Liver (tissue), 7 donors: ENCODE measurements at regions not wholly inside any gene's neighbourhood (a gene's known extent, or its start where the extent isn't known, plus 50 kb on each side); places are given as distances from the start of the nearest gene placed in this dataset.
A peak's percentile ranks its signal among the peaks of the same experiment; 100 is the strongest.

Experiments used
- DNase-seq: peaks from one replicate; pipeline ENCODE4 v3.0.0-alpha.2; 2017; ENCODE audit warnings: low spot score
- H3K27ac ChIP-seq, 2 donors: one replicate each; pipeline ENCODE4 v1.7.0; 2013; ENCODE audit warnings: inconsistent platforms in 2 of 2, low read length in 2 of 2, control low read depth in 1 of 2, low read depth in 1 of 2, mild to moderate bottlenecking in 1 of 2
- H3K27me3 ChIP-seq, 4 donors: one replicate each; pipeline versions ENCODE4 v1.6.1 to v1.7.0; 2013; ENCODE audit warnings: low read length in 3 of 4, inconsistent platforms in 1 of 4, mild to moderate bottlenecking in 1 of 4, moderate library complexity in 1 of 4; ENCODE audit not compliant: control insufficient read depth in 4 of 4, insufficient read depth in 4 of 4
- H3K36me3 ChIP-seq, 4 donors: one replicate each; pipeline versions ENCODE4 v1.6.1 to v1.7.0; 2013; ENCODE audit warnings: low read length in 3 of 4, mild to moderate bottlenecking in 3 of 4, low read depth in 1 of 4, moderate library complexity in 1 of 4; ENCODE audit not compliant: control insufficient read depth in 4 of 4, insufficient read depth in 3 of 4
- H3K4me1 ChIP-seq, 4 donors: one replicate each; pipeline versions ENCODE4 v1.6.1 to v1.7.0; 2013; ENCODE audit warnings: low read length in 3 of 4, mild to moderate bottlenecking in 3 of 4, moderate library complexity in 1 of 4; ENCODE audit not compliant: control insufficient read depth in 4 of 4, insufficient read depth in 4 of 4
- H3K4me3 ChIP-seq, 3 donors: one replicate each; pipeline versions ENCODE4 v1.6.1 to v1.7.0; 2013; ENCODE audit warnings: low read length in 3 of 3, control low read depth in 1 of 3, low read depth in 1 of 3, mild to moderate bottlenecking in 1 of 3
- H3K9ac ChIP-seq, 2 donors: one replicate each; pipeline ENCODE4 v1.7.0; 2013; ENCODE audit warnings: low read length in 2 of 2, mild to moderate bottlenecking in 2 of 2, moderate library complexity in 2 of 2, control low read depth in 1 of 2, low read depth in 1 of 2
- H3K9me3 ChIP-seq, 4 donors: one replicate each; pipeline versions ENCODE4 v1.6.1 to v1.7.0; 2013; ENCODE audit warnings: low read length in 3 of 4; ENCODE audit not compliant: control insufficient read depth in 4 of 4
- FOXA1 ChIP-seq: IDR thresholded peaks from 2 replicates; pipeline ENCODE4 v1.6.1; 2016; ENCODE audit warnings: antibody characterized with exemption
- GABPA ChIP-seq, 2 donors: IDR thresholded peaks in 1 of 2; conservative IDR thresholded peaks in 1 of 2; 2 replicates each; pipeline ENCODE4 v1.6.1; 2016; ENCODE audit warnings: antibody characterized with exemption in 2 of 2, mild to moderate bottlenecking in 1 of 2, moderate library complexity in 1 of 2
- HNF4A ChIP-seq, 2 donors: conservative IDR thresholded peaks; 2 replicates each; pipeline ENCODE4 v1.6.1; 2016; ENCODE audit warnings: antibody characterized with exemption in 2 of 2, mild to moderate bottlenecking in 2 of 2
- HNF4G ChIP-seq: IDR thresholded peaks from 2 replicates; pipeline ENCODE4 v1.6.1; 2016; ENCODE audit warnings: antibody characterized with exemption
- JUND ChIP-seq, 2 donors: IDR thresholded peaks; 2 replicates each; pipeline ENCODE4 v1.6.1; 2016; ENCODE audit warnings: antibody characterized with exemption in 2 of 2
- NR2F2 ChIP-seq: IDR thresholded peaks from 2 replicates; pipeline ENCODE4 v1.6.1; 2016; ENCODE audit warnings: antibody characterized with exemption
- RAD21 ChIP-seq, 2 donors: IDR thresholded peaks; 2 replicates each; pipeline ENCODE4 v1.6.1; 2016; ENCODE audit warnings: antibody characterized with exemption in 2 of 2, mild to moderate bottlenecking in 2 of 2
- REST ChIP-seq: IDR thresholded peaks from 2 replicates; pipeline ENCODE4 v1.6.1; 2016; ENCODE audit warnings: antibody characterized with exemption, mild to moderate bottlenecking
- RXRA ChIP-seq, 2 donors: IDR thresholded peaks; 2 replicates each; pipeline ENCODE4 v1.6.1; 2017 to 2018; ENCODE audit warnings: antibody characterized with exemption in 2 of 2, mild to moderate bottlenecking in 1 of 2
- TAF1 ChIP-seq: conservative IDR thresholded peaks from 2 replicates; pipeline ENCODE4 v1.6.1; 2016; ENCODE audit warnings: antibody characterized with exemption, mild to moderate bottlenecking
- YY1 ChIP-seq: IDR thresholded peaks from 2 replicates; pipeline ENCODE4 v1.6.1; 2016; ENCODE audit warnings: antibody characterized with exemption, mild to moderate bottlenecking
- ZBTB33 ChIP-seq: IDR thresholded peaks from 2 replicates; pipeline ENCODE4 v1.6.1; 2016; ENCODE audit warnings: antibody characterized with exemption
- WGBS: extraction: QIAGEN DNeasy Blood & Tissue Kit; methylation state at CpG from one replicate; pipeline ENCODE4 v1.1.7; 2013; 5-methylcytosine and 5-hydroxymethylcytosine counted together
- donor health status: healthy.
- donor health status: healthy.
- donor health status: healthy.
- donor health status: healthy.

GRCh38 chr2:217386041-217386440, 526.2 kb upstream of the TNP1 start:
- Histone ChIP-seq H3K27ac (no peak overlapping the region), H3K27me3 (peaks cover 0 to 3% (median 0%) of the 10 kb centered on the region in 4 donors), H3K36me3 (no peaks in the 10 kb centered on the region), H3K9me3 (peaks cover 0 to 4% (median 1%) of the 10 kb centered on the region in 4 donors), H3K4me1 (no peaks in the 10 kb centered on the region), H3K9ac (no peak overlapping the region), H3K4me3 (no peak overlapping the region)
- 60% methylated on average over 3 of the region's 3 CpGs for WGBS
- no peak for DNase-seq
- TF ChIP-seq JUND (IDR thresholded peaks at IDR 0.05): no peak
- no peak for TF ChIP-seq HNF4G
- TF ChIP-seq YY1: no peak
- no peak for TF ChIP-seq GABPA (IDR thresholded peaks at IDR 0.05 in 1 of 2, conservative IDR thresholded peaks at IDR 0.05 in 1 of 2)
- TF ChIP-seq REST: no peak
- TF ChIP-seq ZBTB33: no peak
- no peak for TF ChIP-seq TAF1
- TF ChIP-seq FOXA1: no peak

- no peak for DNase-seq
- Histone ChIP-seq H3K9me3 (peaks cover 0 to 4% (median 0%) of the 10 kb centered on the region in 4 donors), H3K9ac (no peak overlapping the region), H3K27me3 (peaks cover 0 to 3% (median 0%) of the 10 kb centered on the region in 4 donors), H3K4me1 (no peaks in the 10 kb centered on the region), H3K4me3 (no peak overlapping the region), H3K36me3 (no peaks in the 10 kb centered on the region), H3K27ac (no peak overlapping the region)
- peak in 1 of 2 donors; percentile 10 for TF ChIP-seq RAD21 (IDR thresholded peaks at IDR 0.05)
- no peak for TF ChIP-seq HNF4A (conservative IDR thresholded peaks at IDR 0.05)
- no peak for TF ChIP-seq HNF4G
- peak; percentile 90 for TF ChIP-seq NR2F2
- no peak for TF ChIP-seq REST
- TF ChIP-seq RXRA (IDR thresholded peaks at IDR 0.05): peak; percentile 25 to 26
- no peak for TF ChIP-seq ZBTB33
- WGBS: 66% methylated on average over 4 of the region's 4 CpGs
These were observed 523.8 kb upstream of the TNP1 start for GRCh38 chr2:217383620-217384019.
